ENCODE measurements at regions not wholly inside any gene's neighbourhood (a gene's known extent, or its start where the extent isn't known, plus 50 kb on each side); places are given as distances from the start of the nearest gene placed in this dataset.

DNA sequence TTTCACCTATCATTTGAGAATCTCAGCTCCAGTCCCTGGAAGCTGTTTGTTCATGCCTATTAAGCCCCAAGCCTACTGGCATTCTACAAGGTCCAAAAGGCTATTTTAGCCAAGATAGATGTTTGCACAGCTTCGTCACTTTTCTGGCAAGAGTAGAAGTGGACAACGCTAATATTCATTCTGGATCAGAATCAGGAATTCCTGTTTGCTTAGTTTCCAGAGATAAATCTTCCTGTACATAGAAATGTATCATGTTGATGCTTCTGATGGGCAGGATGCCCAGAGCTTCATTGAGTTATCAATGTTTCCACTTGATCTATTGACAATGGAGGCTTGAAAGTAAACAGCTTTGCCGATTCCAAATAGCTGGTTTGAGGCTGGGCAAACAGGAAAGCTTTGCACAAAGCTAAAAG is 260.7 kb upstream of the CA10 start:
- TF ChIP-seq, protein P1, sequence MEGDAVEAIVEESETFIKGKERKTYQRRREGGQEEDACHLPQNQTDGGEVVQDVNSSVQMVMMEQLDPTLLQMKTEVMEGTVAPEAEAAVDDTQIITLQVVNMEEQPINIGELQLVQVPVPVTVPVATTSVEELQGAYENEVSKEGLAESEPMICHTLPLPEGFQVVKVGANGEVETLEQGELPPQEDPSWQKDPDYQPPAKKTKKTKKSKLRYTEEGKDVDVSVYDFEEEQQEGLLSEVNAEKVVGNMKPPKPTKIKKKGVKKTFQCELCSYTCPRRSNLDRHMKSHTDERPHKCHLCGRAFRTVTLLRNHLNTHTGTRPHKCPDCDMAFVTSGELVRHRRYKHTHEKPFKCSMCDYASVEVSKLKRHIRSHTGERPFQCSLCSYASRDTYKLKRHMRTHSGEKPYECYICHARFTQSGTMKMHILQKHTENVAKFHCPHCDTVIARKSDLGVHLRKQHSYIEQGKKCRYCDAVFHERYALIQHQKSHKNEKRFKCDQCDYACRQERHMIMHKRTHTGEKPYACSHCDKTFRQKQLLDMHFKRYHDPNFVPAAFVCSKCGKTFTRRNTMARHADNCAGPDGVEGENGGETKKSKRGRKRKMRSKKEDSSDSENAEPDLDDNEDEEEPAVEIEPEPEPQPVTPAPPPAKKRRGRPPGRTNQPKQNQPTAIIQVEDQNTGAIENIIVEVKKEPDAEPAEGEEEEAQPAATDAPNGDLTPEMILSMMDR (conservative IDR thresholded peaks at IDR 0.05; ENCODE audit: low read depth, low read length), result no peak
- TF ChIP-seq EZH2 (IDR thresholded peaks at IDR 0.05; ENCODE audit: borderline replicate concordance, low read depth, low read length, poor library complexity, severe bottlenecking), result no peak

Data from A673 (cell line).